A549 (cell line): ENCODE measurements at regions not wholly inside any gene's neighbourhood (a gene's known extent, or its start where the extent isn't known, plus 50 kb on each side); places are given as distances from the start of the nearest gene placed in this dataset.

Experiments used
- ATAC-seq, 2 experiments: fragments of 200-7000 bp in 1 of 2; fragments of >200 bp in 1 of 2; cut with Nextera tagmentation in 1 of 2; cut with Tn5 transposase in 1 of 2; 3 replicates each; pipeline versions ENCODE4 v1.8.0 to v1.9.1; 2018 to 2020; ENCODE audit warnings: mild to moderate bottlenecking in 1 of 2, moderate library complexity in 1 of 2
- CTCF ChIA-PET: fragments of 300-600 bp; sonication (Branson Sonifier 250); formaldehyde crosslinking; extraction: SDS; loops from one replicate; lab custom pipeline; 2021; ENCODE audit warnings: antibody characterized with exemption, inconsistent platforms; lab: Yijun Ruan, JAX
- POLR2A ChIA-PET: fragments of 350-600 bp; formaldehyde crosslinking; extraction: SDS; loops from one replicate; lab custom pipeline; 2021; ENCODE audit warnings: antibody characterized with exemption, inconsistent platforms; lab: Yijun Ruan, JAX
- DNase-seq, 2 experiments: peaks; one replicate each; pipeline versions ENCODE4 v3.0.0 to v3.0.0-alpha.2; 2011 to 2016; ENCODE audit warnings: low read depth in 1 of 2, low spot score in 1 of 2
- FAIRE-seq: peaks from 2 replicates; lab custom pipeline; 2011; peaks lifted over from hg19 to GRCh38; lab: Jason Lieb, UNC
- H3K27ac ChIP-seq, 2 experiments: fragments of >200 bp; sonication (Bioruptor Twin); formaldehyde crosslinking; 3 replicates each; pipeline ENCODE4 v1.5.1; 2016 to 2017
- H3K4me1 ChIP-seq: fragments of >200 bp; sonication (Bioruptor Twin); formaldehyde crosslinking; 3 replicates; pipeline ENCODE4 v1.6.1; 2016
- H3K4me2 ChIP-seq: fragments of >200 bp; sonication (Bioruptor Twin); formaldehyde crosslinking; 3 replicates; pipeline ENCODE4 v1.6.1; 2016
- H3K4me3 ChIP-seq: fragments of >200 bp; sonication (Bioruptor Twin); formaldehyde crosslinking; 3 replicates; pipeline ENCODE4 v1.5.1; 2016
- H3K9me3 ChIP-seq: fragments of >200 bp; sonication (Bioruptor Twin); formaldehyde crosslinking; 3 replicates; pipeline ENCODE4 v1.6.1; 2016
- BHLHE40 ChIP-seq: IDR thresholded peaks from 2 replicates; pipeline ENCODE4 v1.6.1; 2012; ENCODE audit warnings: low read depth, low read length, inconsistent platforms
- CBX2 ChIP-seq: fragments of 200-600 bp; sonication (generic); IDR thresholded peaks from 2 replicates; pipeline ENCODE4 v1.6.1; 2016; ENCODE audit warnings: low read depth, mild to moderate bottlenecking, borderline replicate concordance
- EP300 ChIP-seq, 2 experiments: fragments of >200 bp; sonication (Bioruptor Twin); formaldehyde crosslinking; IDR thresholded peaks; 2 replicates in 1 of 2; 3 replicates in 1 of 2; pipeline ENCODE4 v1.6.1; 2016 to 2017
- ESRRA ChIP-seq: fragments of 150-350 bp; IDR thresholded peaks from 2 replicates; pipeline ENCODE4 v1.6.1; 2014; ENCODE audit warnings: mild to moderate bottlenecking, low read length, borderline replicate concordance
- FOSL2 ChIP-seq, 2 experiments: fragments of 450-650 bp in 1 of 2; fragments of >200 bp in 1 of 2; sonication (Bioruptor Twin) in 1 of 2; formaldehyde crosslinking; IDR thresholded peaks; 2 replicates each; pipeline versions ENCODE4 v1.5.0 to v1.6.1; 2016 to 2020; ENCODE audit warnings: mild to moderate bottlenecking in 1 of 2, moderate library complexity in 1 of 2
- FOXS1 ChIP-seq: fragments of 250-450 bp; sonication (Bioruptor Pico); IDR thresholded peaks from 2 replicates; pipeline ENCODE4 v1.5.0; 2020; ENCODE audit warnings: mild to moderate bottlenecking, moderate library complexity
- GATA3 ChIP-seq: IDR thresholded peaks from 2 replicates; pipeline ENCODE4 v1.6.1; 2012; ENCODE audit warnings: borderline replicate concordance
- HDAC2 ChIP-seq: fragments of 200-600 bp; sonication (generic); IDR thresholded peaks from 2 replicates; pipeline ENCODE4 v1.6.1; 2016
- HOXB13 ChIP-seq: fragments of 250-450 bp; sonication (Bioruptor Pico); IDR thresholded peaks from 2 replicates; pipeline ENCODE4 v1.5.0; 2020; ENCODE audit warnings: low read depth, mild to moderate bottlenecking, moderate library complexity
- JUNB ChIP-seq: fragments of >200 bp; sonication (Bioruptor Twin); formaldehyde crosslinking; IDR thresholded peaks from 2 replicates; pipeline ENCODE4 v1.6.1; 2016
- MAFK ChIP-seq: fragments of 450-650 bp; IDR thresholded peaks from 2 replicates; pipeline ENCODE4 v1.6.1; 2014; ENCODE audit not compliant: partially characterized antibody
- MYC ChIP-seq: IDR thresholded peaks from 2 replicates; pipeline ENCODE4 v1.6.1; 2012; ENCODE audit warnings: mild to moderate bottlenecking, inconsistent platforms, low read length, improper control_type of control experiment, borderline replicate concordance
- NFE2L2 ChIP-seq: fragments of 150-350 bp; conservative IDR thresholded peaks from 2 replicates; pipeline ENCODE4 v1.6.1; 2014; ENCODE audit warnings: low read length
- RAD21 ChIP-seq, 2 experiments: fragments of >200 bp in 1 of 2; sonication (Bioruptor Twin) in 1 of 2; formaldehyde crosslinking in 1 of 2; IDR thresholded peaks in 1 of 2; conservative IDR thresholded peaks in 1 of 2; 2 replicates in 1 of 2; 3 replicates in 1 of 2; pipeline ENCODE4 v1.6.1; 2012 to 2018; ENCODE audit warnings: inconsistent platforms in 1 of 2
- RNF2 ChIP-seq: fragments of 200-600 bp; sonication (generic); IDR thresholded peaks from 2 replicates; pipeline ENCODE4 v1.6.1; 2016; ENCODE audit warnings: low read depth, mild to moderate bottlenecking, antibody characterized with exemption, moderate library complexity, borderline replicate concordance
- ZSCAN20 ChIP-seq: fragments of 250-450 bp; sonication (Bioruptor Pico); IDR thresholded peaks from 2 replicates; pipeline ENCODE4 v1.8.0; 2022; ENCODE audit warnings: mild to moderate bottlenecking, moderate library complexity
- WGBS: methylation state at CpG from one replicate; pipeline ENCODE4 v1.1.6; 2017; ENCODE audit errors: missing lambda C conversion rate; 5-methylcytosine and 5-hydroxymethylcytosine counted together
- TF ChIP-seq, protein P1 (sequence below): fragments of 150-350 bp; IDR thresholded peaks from 2 replicates; pipeline ENCODE4 v1.6.1; 2014; ENCODE audit warnings: low read depth, mild to moderate bottlenecking, low read length
- TF ChIP-seq, protein P2 (sequence below): IDR thresholded peaks from 2 replicates; pipeline ENCODE4 v1.6.1; 2012

DNA sequence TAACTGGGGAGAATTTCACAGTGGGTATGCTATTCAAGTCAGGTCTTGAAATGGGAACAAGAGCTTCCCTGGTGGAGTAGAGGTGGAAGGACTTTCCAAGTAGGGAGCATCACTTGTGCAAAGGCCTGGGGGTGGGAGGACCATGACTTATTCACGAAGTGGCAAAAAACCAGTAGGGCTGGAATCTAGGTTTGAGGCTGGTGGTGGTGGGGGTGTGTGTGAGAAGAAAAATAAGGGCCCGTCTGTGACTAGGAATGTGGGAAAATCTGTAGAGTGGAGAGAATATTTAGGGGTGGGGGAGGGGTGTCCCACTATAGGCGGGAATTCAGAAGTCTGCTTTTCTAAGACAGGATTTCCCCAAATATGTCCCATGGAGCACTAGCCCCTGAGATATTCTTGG is 271.9 kb upstream of the TBL1XR1 start:
- no peak for FAIRE-seq
- no peak for DNase-seq
- Histone ChIP-seq H3K4me3 (no peak overlapping the region), H3K27ac (no peak overlapping the region), H3K9me3 (no peaks in the 10 kb centered on the region), H3K4me2 (no peak overlapping the region), H3K4me1 (no peaks in the 10 kb centered on the region)
- CTCF ChIA-PET, result no interaction called here
- POLR2A ChIA-PET, result no interaction called here
- TF ChIP-seq JUNB (no peak), HOXB13 (CRISPR knock-in tag) (no peak), MAFK (no peak), HDAC2 (no peak), EP300 (IDR thresholded peaks at IDR 0.05) (no peak), FOSL2 (IDR thresholded peaks at IDR 0.05) (no peak), FOSL2 (CRISPR knock-in tag; IDR thresholded peaks at IDR 0.05) (no peak), GATA3 (no peak), FOXS1 (CRISPR knock-in tag) (no peak), NFE2L2 (no peak)
- ATAC-seq, result no peak
- 80% methylated on average over 3 of the region's 3 CpGs for WGBS

DNA sequence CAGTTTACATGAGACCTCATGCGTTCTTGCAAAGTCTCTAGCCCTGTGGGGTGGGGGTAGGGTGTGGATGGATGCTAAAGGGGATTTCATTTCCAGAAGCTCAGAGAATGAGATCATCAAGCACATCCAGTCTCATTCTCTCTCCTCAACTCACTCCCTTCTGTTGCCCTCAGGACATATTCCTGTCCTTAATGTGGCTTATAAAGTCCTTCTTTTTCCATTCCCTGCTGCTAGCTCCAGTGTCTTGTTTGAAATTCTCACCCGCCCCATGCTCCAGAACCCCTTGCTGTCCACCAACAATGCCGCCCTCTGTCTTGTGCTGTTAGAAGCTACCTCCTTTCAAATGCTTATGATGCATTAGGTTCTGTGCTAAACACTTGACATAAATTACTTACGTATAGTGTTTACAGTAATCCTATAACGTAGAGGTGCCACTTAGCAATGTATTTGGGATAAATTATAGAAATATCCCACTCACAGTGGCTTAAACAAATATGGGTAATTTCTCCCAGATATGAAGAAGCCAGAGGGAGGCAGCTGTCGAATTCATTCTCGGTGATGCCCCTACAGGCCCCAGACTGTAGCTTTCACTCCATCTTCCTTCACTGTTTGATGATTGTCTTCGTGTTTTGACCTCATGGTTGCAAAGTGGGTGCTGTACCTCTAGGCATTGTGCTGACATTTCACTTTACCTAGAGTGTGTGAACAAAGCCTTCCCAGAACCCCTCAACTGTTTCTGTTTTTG is 273.1 kb upstream of the TBL1XR1 start:
- no peak overlapping the region for H3K4me3 ChIP-seq
- ChIA-PET CTCF (no interaction called here), POLR2A (no interaction called here)
- no peaks in the 10 kb centered on the region for H3K9me3 ChIP-seq
- FAIRE-seq (no peak), ATAC-seq (no peak), DNase-seq (no peak)
- peaks cover 5% of the 10 kb centered on the region; the same call in 2 of the 3 replicates for H3K4me1 ChIP-seq
- no peak overlapping the region for H3K4me2 ChIP-seq
- H3K27ac ChIP-seq, result no peak overlapping the region
- 90% methylated on average over 8 of the region's 8 CpGs for WGBS
- TF ChIP-seq MYC (no peak), RNF2 (no peak), ESRRA (no peak), ZSCAN20 (no peak), RAD21 (conservative IDR thresholded peaks at IDR 0.05 in 1 of 2, IDR thresholded peaks at IDR 0.05 in 1 of 2) (no peak), CBX2 (no peak)

DNA sequence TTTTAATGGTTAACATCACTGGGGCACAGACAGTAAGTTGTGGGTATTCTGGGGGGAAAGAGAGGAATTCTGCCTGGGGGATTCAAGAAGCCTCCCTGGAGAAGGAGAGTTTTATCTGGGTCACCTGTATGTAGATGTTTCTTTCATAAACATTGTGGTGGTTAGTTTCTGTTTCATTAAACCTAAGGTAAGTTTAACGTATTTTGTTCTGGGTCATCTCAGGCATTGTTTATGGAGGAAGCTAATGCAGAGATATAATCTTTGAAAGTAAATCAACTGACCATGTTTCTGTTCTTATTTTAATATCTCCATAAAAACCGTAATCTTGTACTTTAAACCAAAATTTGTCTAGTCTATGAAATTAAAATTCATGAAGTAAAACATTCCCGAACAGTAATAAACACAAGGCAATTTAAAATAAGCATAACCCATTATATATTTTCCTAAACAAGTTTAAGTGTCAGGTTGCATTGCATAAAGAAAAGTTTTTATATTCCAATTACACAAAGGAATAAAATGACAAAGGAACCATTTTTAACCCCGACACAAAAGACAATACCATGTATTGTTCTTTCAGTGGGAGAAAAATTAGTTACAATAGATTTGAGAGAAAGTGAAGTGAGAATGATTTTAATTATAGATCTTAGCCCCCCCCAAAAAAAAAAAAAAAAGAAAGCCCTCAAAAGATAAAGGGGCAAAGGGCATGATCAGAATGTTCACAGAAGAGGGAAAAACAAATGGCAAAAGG is 274.6 kb upstream of the TBL1XR1 start:
- ChIA-PET CTCF (interaction anchor here (1.0 kb wide), 1 partner anchor 13 kb away, joined by 3 read pairs; no protein-coding TSS in a partner anchor), POLR2A (no interaction called here)
- Histone ChIP-seq H3K4me1 (peaks cover 9% of the 10 kb centered on the region; the same call in 2 of the 3 replicates), H3K4me3 (no peak overlapping the region), H3K27ac (no peak overlapping the region), H3K4me2 (no peak overlapping the region), H3K9me3 (no peaks in the 10 kb centered on the region)
- TF ChIP-seq, protein P1, sequence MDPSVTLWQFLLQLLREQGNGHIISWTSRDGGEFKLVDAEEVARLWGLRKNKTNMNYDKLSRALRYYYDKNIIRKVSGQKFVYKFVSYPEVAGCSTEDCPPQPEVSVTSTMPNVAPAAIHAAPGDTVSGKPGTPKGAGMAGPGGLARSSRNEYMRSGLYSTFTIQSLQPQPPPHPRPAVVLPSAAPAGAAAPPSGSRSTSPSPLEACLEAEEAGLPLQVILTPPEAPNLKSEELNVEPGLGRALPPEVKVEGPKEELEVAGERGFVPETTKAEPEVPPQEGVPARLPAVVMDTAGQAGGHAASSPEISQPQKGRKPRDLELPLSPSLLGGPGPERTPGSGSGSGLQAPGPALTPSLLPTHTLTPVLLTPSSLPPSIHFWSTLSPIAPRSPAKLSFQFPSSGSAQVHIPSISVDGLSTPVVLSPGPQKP, result no peak
- no peak for TF ChIP-seq BHLHE40
- no peak for TF ChIP-seq FOSL2 (IDR thresholded peaks at IDR 0.05)
- TF ChIP-seq FOSL2 (CRISPR knock-in tag; IDR thresholded peaks at IDR 0.05), result no peak
- TF ChIP-seq MYC, result no peak
- TF ChIP-seq, protein P2, sequence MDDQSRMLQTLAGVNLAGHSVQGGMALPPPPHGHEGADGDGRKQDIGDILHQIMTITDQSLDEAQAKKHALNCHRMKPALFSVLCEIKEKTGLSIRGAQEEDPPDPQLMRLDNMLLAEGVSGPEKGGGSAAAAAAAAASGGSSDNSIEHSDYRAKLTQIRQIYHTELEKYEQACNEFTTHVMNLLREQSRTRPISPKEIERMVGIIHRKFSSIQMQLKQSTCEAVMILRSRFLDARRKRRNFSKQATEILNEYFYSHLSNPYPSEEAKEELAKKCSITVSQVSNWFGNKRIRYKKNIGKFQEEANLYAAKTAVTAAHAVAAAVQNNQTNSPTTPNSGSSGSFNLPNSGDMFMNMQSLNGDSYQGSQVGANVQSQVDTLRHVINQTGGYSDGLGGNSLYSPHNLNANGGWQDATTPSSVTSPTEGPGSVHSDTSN, result no peak
- WGBS, result 91% methylated on average over 4 of the region's 4 CpGs
- ATAC-seq (no peak), FAIRE-seq (no peak), DNase-seq (no peak)
